Calu3 (cell line): ENCODE measurements at regions not wholly inside any gene's neighbourhood (a gene's known extent, or its start where the extent isn't known, plus 50 kb on each side); places are given as distances from the start of the nearest gene placed in this dataset.

Source experiments
- BruUV-seq: library from RNA; stranded (reverse); fragments of 400-500 nt; replicated peaks from 2 replicates; lab custom pipeline; 2021; lab: Mats Ljungman, UMichigan
- CTCF ChIA-PET: fragments of 300-600 bp; sonication (Branson Sonifier 250); formaldehyde crosslinking; loops from one replicate; lab custom pipeline; 2022; ENCODE audit warnings: antibody characterized with exemption; lab: Charles Lee
- DNase-seq: peaks from one replicate; pipeline ENCODE4 v3.0.0; 2022
- H3K27ac Mint-ChIP-seq: one replicate; pipeline ENCODE4 v1.8.0; 2022; ENCODE audit warnings: mixed read lengths; ENCODE audit not compliant: unreplicated experiment
- H3K27me3 Mint-ChIP-seq: one replicate; pipeline ENCODE4 v1.8.0; 2022; ENCODE audit warnings: mixed read lengths; ENCODE audit not compliant: unreplicated experiment
- H3K36me3 Mint-ChIP-seq: one replicate; pipeline ENCODE4 v1.8.0; 2022; ENCODE audit warnings: mild to moderate bottlenecking, moderate library complexity, mixed read lengths; ENCODE audit not compliant: insufficient read depth, unreplicated experiment
- H3K4me1 Mint-ChIP-seq: one replicate; pipeline ENCODE4 v1.8.0; 2022; ENCODE audit warnings: mild to moderate bottlenecking, low read depth, mixed read lengths; ENCODE audit not compliant: unreplicated experiment
- H3K4me3 Mint-ChIP-seq: one replicate; pipeline ENCODE4 v1.8.0; 2022; ENCODE audit warnings: mild to moderate bottlenecking, low read depth, moderate library complexity, mixed read lengths; ENCODE audit not compliant: unreplicated experiment
- H3K9me3 Mint-ChIP-seq: one replicate; pipeline ENCODE4 v1.8.0; 2022; ENCODE audit warnings: low read depth, mixed read lengths; ENCODE audit not compliant: unreplicated experiment
- intact Hi-C: fragments of 100-400 bp; cut with micrococcal nuclease; formaldehyde crosslinking; loops from one replicate; pipeline ENCODE4 v1.10.0; 2022; ENCODE audit not compliant: unreplicated experiment
- TF ChIP-seq, protein P1 (sequence below): fragments of 200-600 bp; IDR thresholded peaks from one replicate; pipeline ENCODE4 v1.8.0; 2022; ENCODE audit warnings: antibody characterized with exemption; ENCODE audit not compliant: unreplicated experiment

DNA sequence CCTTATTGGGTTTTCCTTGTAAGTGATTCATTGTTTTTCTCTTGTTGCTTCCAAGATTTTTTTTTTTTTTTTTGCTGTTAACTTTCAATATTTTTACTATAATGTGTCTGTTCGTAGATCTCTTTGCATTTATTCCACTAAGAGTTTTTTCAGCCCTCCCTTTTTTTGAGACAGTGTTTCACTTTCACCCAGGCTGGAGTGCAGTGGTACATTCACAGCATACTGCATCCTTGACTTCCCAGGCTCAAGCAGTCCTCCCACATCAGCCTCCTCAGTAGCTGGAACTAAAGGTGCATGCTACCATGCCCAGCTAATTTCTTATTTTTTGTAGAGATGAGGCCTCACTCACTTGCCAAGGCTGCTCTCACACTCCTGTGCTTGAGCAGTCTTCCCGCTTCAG, 1282.0 kb upstream of the CNTN5 start:
- BruUV-seq: no TSS peak
- no peak overlapping the region for H3K27ac Mint-ChIP-seq
- H3K27me3 Mint-ChIP-seq: no peaks in the 10 kb centered on the region

DNA sequence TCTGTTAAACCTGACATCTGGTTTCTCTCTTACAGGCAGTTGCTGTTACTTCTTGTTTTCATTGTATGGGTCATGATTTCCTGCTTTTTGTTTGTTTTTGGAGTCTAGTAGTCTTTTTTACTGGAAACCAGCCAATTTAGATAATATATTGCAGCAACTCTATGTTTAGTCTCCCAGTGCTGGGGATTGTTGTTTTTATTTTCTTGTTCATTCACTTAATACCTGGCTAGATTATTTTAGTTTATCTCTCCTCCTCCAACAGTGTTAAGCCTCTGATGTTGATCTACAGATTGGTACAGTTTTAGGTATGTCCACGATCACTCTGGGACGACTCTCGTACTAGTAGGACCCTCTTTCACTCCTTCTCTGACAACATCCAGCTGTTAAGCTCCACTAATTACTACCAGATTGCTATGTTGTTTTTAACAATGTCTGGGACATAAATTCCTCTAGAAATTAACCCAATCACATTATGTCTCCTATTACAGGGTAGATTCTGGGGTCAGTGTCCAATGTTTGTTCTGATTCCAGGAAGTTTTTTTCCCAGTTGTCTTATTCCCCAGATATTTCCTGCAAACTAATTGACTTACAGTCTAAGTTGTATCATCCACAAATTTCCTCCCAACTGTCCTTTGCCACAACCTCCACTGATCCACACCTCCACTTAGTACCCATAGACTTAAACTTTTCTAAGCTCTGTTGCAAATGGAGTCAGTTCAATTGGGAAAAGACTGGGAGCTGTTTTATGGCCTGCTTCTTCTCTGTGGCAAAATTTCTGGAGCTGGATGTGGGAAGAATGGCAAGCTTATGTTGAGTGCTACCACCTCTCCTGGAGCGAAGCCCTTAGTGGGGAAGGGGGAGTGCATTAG, 1280.6 kb upstream of the CNTN5 start:
- Mint-ChIP-seq H3K36me3 (no peaks in the 10 kb centered on the region), H3K27ac (no peak overlapping the region), H3K4me3 (no peak overlapping the region), H3K27me3 (no peaks in the 10 kb centered on the region), H3K4me1 (no peaks in the 10 kb centered on the region), H3K9me3 (peaks cover 12% of the 10 kb centered on the region)
- TF ChIP-seq, protein P1, sequence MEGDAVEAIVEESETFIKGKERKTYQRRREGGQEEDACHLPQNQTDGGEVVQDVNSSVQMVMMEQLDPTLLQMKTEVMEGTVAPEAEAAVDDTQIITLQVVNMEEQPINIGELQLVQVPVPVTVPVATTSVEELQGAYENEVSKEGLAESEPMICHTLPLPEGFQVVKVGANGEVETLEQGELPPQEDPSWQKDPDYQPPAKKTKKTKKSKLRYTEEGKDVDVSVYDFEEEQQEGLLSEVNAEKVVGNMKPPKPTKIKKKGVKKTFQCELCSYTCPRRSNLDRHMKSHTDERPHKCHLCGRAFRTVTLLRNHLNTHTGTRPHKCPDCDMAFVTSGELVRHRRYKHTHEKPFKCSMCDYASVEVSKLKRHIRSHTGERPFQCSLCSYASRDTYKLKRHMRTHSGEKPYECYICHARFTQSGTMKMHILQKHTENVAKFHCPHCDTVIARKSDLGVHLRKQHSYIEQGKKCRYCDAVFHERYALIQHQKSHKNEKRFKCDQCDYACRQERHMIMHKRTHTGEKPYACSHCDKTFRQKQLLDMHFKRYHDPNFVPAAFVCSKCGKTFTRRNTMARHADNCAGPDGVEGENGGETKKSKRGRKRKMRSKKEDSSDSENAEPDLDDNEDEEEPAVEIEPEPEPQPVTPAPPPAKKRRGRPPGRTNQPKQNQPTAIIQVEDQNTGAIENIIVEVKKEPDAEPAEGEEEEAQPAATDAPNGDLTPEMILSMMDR: no peak
- no peak for DNase-seq
- intact Hi-C loops: no loop called here
- no TSS peak for BruUV-seq
- CTCF ChIA-PET: no interaction called here

More for the DNA sequence above, 1282.0 kb upstream of the CNTN5 start:
- TF ChIP-seq, protein P1: no peak
- H3K36me3 Mint-ChIP-seq: no peaks in the 10 kb centered on the region
- H3K9me3 Mint-ChIP-seq: peaks cover 15% of the 10 kb centered on the region
- CTCF ChIA-PET: no interaction called here
- intact Hi-C loops: no loop called here
- no peak for DNase-seq
- no peaks in the 10 kb centered on the region for H3K4me1 Mint-ChIP-seq
- no peak overlapping the region for H3K4me3 Mint-ChIP-seq

DNA sequence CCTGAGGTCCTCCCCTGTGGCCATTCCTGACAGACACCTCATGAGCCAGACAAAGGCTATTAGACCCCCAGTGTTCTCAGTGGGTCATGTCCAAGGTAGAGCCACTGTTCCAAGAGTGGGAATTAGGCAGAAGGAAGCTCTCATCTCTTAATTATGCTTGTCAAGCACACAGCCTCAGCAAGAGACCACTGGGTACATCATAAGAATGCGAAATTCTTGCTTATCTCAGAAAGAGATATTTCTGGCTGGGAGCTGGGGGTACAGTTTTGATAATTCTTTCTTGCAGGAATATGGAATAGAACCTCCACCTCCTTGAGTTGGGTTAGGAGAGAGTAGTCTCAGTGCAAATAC, 1280.0 kb upstream of the CNTN5 start:
- Mint-ChIP-seq H3K27ac (no peak overlapping the region), H3K4me3 (no peak overlapping the region), H3K4me1 (no peaks in the 10 kb centered on the region), H3K36me3 (no peaks in the 10 kb centered on the region), H3K27me3 (no peaks in the 10 kb centered on the region), H3K9me3 (peaks cover 12% of the 10 kb centered on the region)
- no peak for DNase-seq
- TF ChIP-seq, protein P1: no peak
- CTCF ChIA-PET: interaction anchor here (0.6 kb wide), 1 partner anchor 1727 kb away, joined by 3 read pairs; no protein-coding TSS in a partner anchor
- intact Hi-C loops: no loop called here
- BruUV-seq: no TSS peak

DNA sequence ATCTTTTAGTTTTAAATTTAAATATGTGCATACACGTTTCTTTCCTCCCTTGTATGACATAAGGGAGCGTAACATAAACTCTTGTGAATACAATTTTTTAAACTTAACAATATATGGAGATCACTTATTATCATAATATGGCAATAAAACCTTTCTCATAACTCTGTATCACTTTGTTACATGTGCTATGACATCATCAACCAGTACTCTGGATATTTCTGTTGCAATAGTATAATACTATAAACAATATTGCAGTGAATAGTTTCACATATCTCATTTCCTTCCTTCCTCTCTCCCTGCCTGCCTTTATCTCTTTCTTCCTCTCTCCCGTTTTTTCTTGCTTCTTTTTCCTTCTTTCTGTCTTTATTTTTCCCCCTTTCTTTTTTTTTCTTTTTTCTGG, 1278.0 kb upstream of the CNTN5 start:
- Mint-ChIP-seq H3K36me3 (no peaks in the 10 kb centered on the region), H3K27ac (no peak overlapping the region), H3K4me3 (no peak overlapping the region), H3K27me3 (no peaks in the 10 kb centered on the region), H3K4me1 (no peaks in the 10 kb centered on the region), H3K9me3 (peaks cover 12% of the 10 kb centered on the region)
- TF ChIP-seq, protein P1: no peak
- CTCF ChIA-PET: no interaction called here
- DNase-seq: no peak
- no TSS peak for BruUV-seq
- intact Hi-C loops: no loop called here
